K562 (cell line): ENCODE measurements at regions not wholly inside any gene's neighbourhood (a gene's known extent, or its start where the extent isn't known, plus 50 kb on each side); places are given as distances from the start of the nearest gene placed in this dataset.

ENCODE experiments used
- ATAC-seq: fragments of 200-7000 bp; cut with Tn5 transposase; 3 replicates; pipeline ENCODE4 v1.9.1; 2020; ENCODE audit warnings: moderate library complexity
- BruUV-seq: library from RNA; stranded (reverse); fragments of 400-500 nt; replicated peaks from 2 replicates; lab custom pipeline; 2021; lab: Mats Ljungman, UMichigan
- CTCF ChIA-PET: fragments of 300-600 bp; formaldehyde crosslinking; extraction: SDS; loops from one replicate; lab custom pipeline; 2021; ENCODE audit warnings: low intra/inter-chr PET ratio; lab: Yijun Ruan, JAX
- POLR2A ChIA-PET: fragments of 300-600, 350-650 bp; sonication (Branson Sonifier 250); formaldehyde crosslinking; extraction: SDS; loops from one replicate; lab custom pipeline; 2021; ENCODE audit warnings: antibody characterized with exemption, inconsistent platforms; lab: Yijun Ruan, JAX
- DNase-seq, 4 experiments: peaks; one replicate each; pipeline versions ENCODE4 v3.0.0 to v3.0.0-alpha.2; 2011 to 2018; ENCODE audit warnings: low spot score in 3 of 4, mixed read lengths in 3 of 4; ENCODE audit errors: extremely low read depth in 1 of 4
- FAIRE-seq: peaks from 2 replicates; lab custom pipeline; 2011; peaks lifted over from hg19 to GRCh38; lab: Jason Lieb, UNC
- H2AFZ ChIP-seq: 2 replicates; pipeline ENCODE4 v1.6.0; 2011; ENCODE audit warnings: low read depth, low read length, control low read depth, inconsistent platforms
- H3K27ac ChIP-seq: fragments of 200-600 bp; 3 replicates; pipeline ENCODE4 v1.8.0; 2011; ENCODE audit warnings: low read depth, mild to moderate bottlenecking, control low read depth, inconsistent platforms, low read length, moderate library complexity, mixed read lengths; ENCODE audit errors: extremely low read depth
- H3K27me3 ChIP-seq, 2 experiments: fragments of 300-600 bp in 1 of 2; 2 replicates in 1 of 2; 3 replicates in 1 of 2; pipeline versions ENCODE4 v1.6.0 to v1.8.0; 2011; ENCODE audit warnings: inconsistent platforms in 2 of 2, low read length in 2 of 2, mild to moderate bottlenecking in 1 of 2, mixed read lengths in 1 of 2, moderate library complexity in 1 of 2; ENCODE audit not compliant: control insufficient read depth in 2 of 2, insufficient read depth in 2 of 2
- H3K36me3 ChIP-seq: fragments of 300-600 bp; 3 replicates; pipeline ENCODE4 v1.8.0; 2011; ENCODE audit warnings: mild to moderate bottlenecking, low read length, inconsistent platforms; ENCODE audit not compliant: control insufficient read depth, insufficient read depth
- H3K4me1 ChIP-seq, 2 experiments: fragments of 200-600 bp in 1 of 2; replicated peaks in 1 of 2; 2 replicates in 1 of 2; 3 replicates in 1 of 2; pipeline versions ENCODE4 v1.5.1 to v1.8.0; 2011; ENCODE audit warnings: inconsistent platforms in 2 of 2, low read length in 2 of 2, mild to moderate bottlenecking in 1 of 2, mixed read lengths in 1 of 2, moderate library complexity in 1 of 2; ENCODE audit not compliant: control insufficient read depth in 2 of 2, insufficient read depth in 2 of 2
- H3K4me2 ChIP-seq: 2 replicates; pipeline ENCODE4 v1.6.1; 2011; ENCODE audit warnings: low read length, control low read depth, inconsistent platforms, mixed read lengths; ENCODE audit not compliant: insufficient read depth
- H3K4me3 ChIP-seq: fragments of 200-600 bp; sonication (generic), shearing (Covaris generic); 2 replicates; pipeline ENCODE4 v1.5.1; 2016; ENCODE audit warnings: control low read depth, inconsistent platforms
- H3K79me2 ChIP-seq: fragments of 200-600 bp; 3 replicates; pipeline ENCODE4 v1.8.0; 2011; ENCODE audit warnings: low read length, inconsistent platforms; ENCODE audit not compliant: control insufficient read depth, insufficient read depth
- H3K9ac ChIP-seq, 2 experiments: 2 replicates each; pipeline versions ENCODE4 v1.6.0 to v1.6.1; 2011; ENCODE audit warnings: low read depth in 2 of 2, low read length in 2 of 2, control low read depth in 1 of 2, inconsistent platforms in 1 of 2, mild to moderate bottlenecking in 1 of 2, mixed read lengths in 1 of 2; ENCODE audit not compliant: insufficient read depth in 1 of 2
- H3K9me1 ChIP-seq: one replicate; pipeline ENCODE4 v1.6.0; 2011; ENCODE audit warnings: inconsistent platforms, mild to moderate bottlenecking, low read length, moderate library complexity; ENCODE audit not compliant: control insufficient read depth, insufficient read depth
- H3K9me3 ChIP-seq: replicated peaks from 2 replicates; pipeline ENCODE4 v1.5.1; 2011; ENCODE audit warnings: low read depth, low read length, inconsistent platforms; ENCODE audit not compliant: control insufficient read depth, insufficient read depth
- H4K20me1 ChIP-seq: replicated peaks from 2 replicates; pipeline ENCODE4 v1.6.1; 2011; ENCODE audit warnings: low read length, inconsistent platforms, mixed read lengths; ENCODE audit not compliant: control insufficient read depth, insufficient read depth
- ARID3A ChIP-seq: IDR thresholded peaks from 2 replicates; pipeline ENCODE4 v1.6.1; 2012; ENCODE audit warnings: low read depth, low read length, improper control_type of control experiment, borderline replicate concordance
- BMI1 ChIP-seq: fragments of 150-350 bp; IDR thresholded peaks from 2 replicates; pipeline ENCODE4 v1.6.1; 2014; ENCODE audit warnings: low read length
- E2F4 ChIP-seq: sonication (generic); formaldehyde crosslinking; IDR thresholded peaks from 2 replicates; pipeline ENCODE4 v1.8.0; 2022; ENCODE audit warnings: mild to moderate bottlenecking, low read depth, missing genetic modification reagents
- FUS ChIP-seq: fragments of 200-400 bp; formaldehyde crosslinking; optimal IDR thresholded peaks from 2 replicates; pipeline ENCODE3; 2017; ENCODE audit warnings: low read depth, low read length
- PRDM10 ChIP-seq: fragments of 450-650 bp; IDR thresholded peaks from 2 replicates; pipeline ENCODE4 v1.6.1; 2018; ENCODE audit not compliant: partially characterized antibody
- THRAP3 ChIP-seq: fragments of 450-650 bp; IDR thresholded peaks from 2 replicates; pipeline ENCODE4 v1.6.1; 2016; ENCODE audit warnings: mild to moderate bottlenecking, inconsistent platforms, borderline replicate concordance
- ZNF146 ChIP-seq: IDR thresholded peaks from one replicate; pipeline ENCODE4 v1.6.1; 2018; ENCODE audit warnings: missing compliant biosample characterization; ENCODE audit not compliant: unreplicated experiment
- ZNF77 ChIP-seq: fragments of 250-450 bp; sonication (Bioruptor Pico); IDR thresholded peaks from 2 replicates; pipeline ENCODE4 v1.5.0; 2020
- WGBS: fragments of 100-300 bp; shearing (Covaris generic); methylation state at CpG from one replicate; pipeline ENCODE4 v1.1.6; 2016; ENCODE audit warnings: low coverage, mixed read lengths; ENCODE audit not compliant: insufficient coverage; ENCODE audit errors: missing lambda C conversion rate; 5-methylcytosine and 5-hydroxymethylcytosine counted together
- in situ Hi-C: fragments of 300-500 bp; cut with MboI; formaldehyde crosslinking; loops from 4 replicates; pipeline ENCODE4 v1.15.0; 2018; ENCODE audit warnings: inconsistent platforms, mixed read lengths
- intact Hi-C: fragments of 100-400 bp; cut with micrococcal nuclease; formaldehyde crosslinking; loops from 2 replicates; pipeline ENCODE4 v1.14.2; 2022

- no peaks in the 10 kb centered on the region for H3K4me1 ChIP-seq
- no peak overlapping the region for H3K4me3 ChIP-seq
- intact Hi-C loops, result no loop called here
- no peak overlapping the region for H3K4me2 ChIP-seq
- H3K9me3 ChIP-seq, result no peaks in the 10 kb centered on the region
- no peak for ATAC-seq
- DNase-seq, result no peak
- POLR2A ChIA-PET, result no interaction called here
- H3K36me3 ChIP-seq, result no peaks in the 10 kb centered on the region
- no peak overlapping the region for H3K9ac ChIP-seq
- WGBS, result 0% methylated on average over 3 of the region's 3 CpGs
- H3K9me1 ChIP-seq, result no peaks in the 10 kb centered on the region
- BruUV-seq, result no TSS peak
- H3K79me2 ChIP-seq, result no peaks in the 10 kb centered on the region
- TF ChIP-seq E2F4 (CRISPR knock-in tag), result no peak
- TF ChIP-seq FUS, result no peak
- TF ChIP-seq PRDM10, result no peak
- no peak for TF ChIP-seq ZNF146
- no peak for TF ChIP-seq THRAP3
- TF ChIP-seq ZNF77 (CRISPR knock-in tag), result no peak
- no peak for TF ChIP-seq BMI1
- no peak for TF ChIP-seq ARID3A
- TF ChIP-seq, all 486 proteins: peak for 0
- H4K20me1 ChIP-seq, result no peaks in the 10 kb centered on the region
- FAIRE-seq, result no peak
- CTCF ChIA-PET, result no interaction called here
- no peaks in the 10 kb centered on the region for H3K27me3 ChIP-seq
- H2AFZ ChIP-seq, result no peak overlapping the region
- in situ Hi-C loops, result no loop called here
- no peak overlapping the region for H3K27ac ChIP-seq
These were observed 145.2 kb downstream of the RFC3 start for GRCh38 chr13:33963134-33963533.
